NCI-H2171 treated with DMSO at 0.1 percent for 48 hours (cell line): ENCODE measurements at regions not wholly inside any gene's neighbourhood (a gene's known extent, or its start where the extent isn't known, plus 50 kb on each side); places are given as distances from the start of the nearest gene placed in this dataset.

ENCODE experiments used
- DNase-seq: peaks from one replicate; lab custom pipeline; 2025; lab: John Stamatoyannopoulos, UW

DNA sequence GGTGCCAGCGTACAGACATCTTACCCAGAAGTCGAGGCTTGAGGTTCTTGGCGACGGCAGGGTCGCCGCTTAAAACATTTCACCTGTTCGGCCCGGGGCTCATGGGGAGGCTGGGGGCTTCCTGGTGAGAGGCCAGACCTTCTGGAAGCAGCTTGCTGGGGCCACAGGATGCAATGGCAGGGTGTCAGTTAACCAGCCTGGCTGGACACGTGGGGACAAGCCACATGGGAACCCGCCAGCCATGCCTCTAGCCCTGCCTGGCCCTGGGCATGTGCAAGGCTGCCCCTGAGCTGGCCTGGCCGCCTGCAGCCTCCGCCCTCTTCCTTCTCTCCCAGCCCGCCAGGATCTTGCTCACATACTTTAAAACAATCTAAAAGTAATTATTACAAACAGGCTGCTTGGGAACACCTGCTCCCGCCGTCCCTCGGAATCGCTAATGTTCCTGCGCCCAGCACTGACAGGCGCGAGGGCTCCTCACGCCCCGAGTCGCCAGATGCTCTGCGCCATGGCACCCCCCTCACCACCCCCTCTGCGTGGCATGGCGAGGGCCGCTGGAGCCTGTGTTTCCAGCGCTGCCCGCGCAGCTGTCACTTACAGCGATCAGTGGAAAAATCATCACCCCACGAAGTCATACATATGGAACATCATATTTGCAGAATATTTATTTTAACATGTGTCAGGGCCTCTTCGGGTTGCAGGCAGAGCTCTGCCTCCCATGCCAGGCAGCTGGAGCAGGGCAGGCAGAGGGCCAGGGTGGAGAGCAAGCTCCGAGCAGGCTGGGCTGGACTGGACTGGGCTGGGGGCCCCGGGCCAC, 188.7 kb upstream of the GSE1 start:
- DNase-seq = peak; percentile 68

- DNase-seq = peak; percentile 54
These were observed 188.0 kb upstream of the GSE1 start for GRCh38 chr16:85425074-85425662.

DNA sequence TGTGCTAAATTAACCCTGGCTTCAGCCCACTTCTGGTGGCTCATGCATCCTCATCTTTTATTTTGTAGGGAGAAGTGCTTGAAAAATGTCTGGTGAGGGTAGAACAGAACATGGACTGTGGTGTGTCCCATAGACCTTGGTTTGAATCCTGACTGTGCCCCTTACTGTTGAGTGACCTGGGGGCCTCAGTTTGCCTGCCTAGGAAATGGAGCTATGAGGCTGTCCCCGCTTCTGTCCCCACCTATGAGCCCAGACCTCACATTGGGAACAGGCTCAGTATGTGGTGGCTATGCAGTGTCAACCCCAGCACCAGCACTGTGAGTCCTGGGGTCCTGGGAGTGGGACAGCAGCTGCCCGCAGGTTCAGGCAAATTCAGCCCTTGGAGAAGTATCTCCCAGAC, 186.3 kb upstream of the GSE1 start:
- no peak for DNase-seq

DNA sequence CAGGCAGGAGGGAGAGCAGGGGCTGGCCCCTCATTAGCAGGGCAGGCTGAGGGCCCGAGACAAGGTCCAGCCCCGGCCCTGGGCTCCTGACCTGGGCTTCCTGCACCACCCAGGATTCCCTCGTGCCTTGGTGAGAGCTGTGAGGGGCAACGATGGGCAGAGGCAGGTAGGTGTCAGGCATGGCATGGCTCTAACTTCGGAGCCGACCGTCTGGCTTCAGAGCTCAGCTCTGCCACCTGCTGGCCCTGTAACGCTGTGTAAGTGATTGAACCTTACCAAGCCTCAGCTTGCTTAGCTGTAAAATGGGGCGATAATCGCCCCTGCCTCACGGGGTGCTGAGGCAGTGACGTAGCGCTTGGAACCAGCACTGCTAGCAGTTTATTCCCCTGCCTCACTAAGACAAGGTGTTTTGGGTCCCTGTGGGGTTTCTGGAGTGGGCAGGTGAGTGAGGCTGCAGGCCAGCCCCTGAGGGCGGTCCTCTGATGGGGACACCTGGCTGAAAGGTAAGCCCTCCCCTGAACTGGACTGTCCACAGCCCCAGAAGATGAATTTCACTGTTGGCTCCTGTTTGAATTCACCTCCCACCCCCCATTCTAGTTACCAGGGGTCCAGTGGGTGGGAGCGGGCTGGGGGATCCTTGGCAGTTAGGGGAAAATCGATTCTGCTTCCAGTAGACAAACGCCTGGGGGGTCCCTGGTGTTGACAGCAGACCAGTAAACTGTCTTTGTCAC, 184.8 kb upstream of the GSE1 start:
- DNase-seq = peak; percentile 44

GRCh38 chr16:85428899-85429775, 184.0 kb upstream of the GSE1 start:
- no peak for DNase-seq

DNA sequence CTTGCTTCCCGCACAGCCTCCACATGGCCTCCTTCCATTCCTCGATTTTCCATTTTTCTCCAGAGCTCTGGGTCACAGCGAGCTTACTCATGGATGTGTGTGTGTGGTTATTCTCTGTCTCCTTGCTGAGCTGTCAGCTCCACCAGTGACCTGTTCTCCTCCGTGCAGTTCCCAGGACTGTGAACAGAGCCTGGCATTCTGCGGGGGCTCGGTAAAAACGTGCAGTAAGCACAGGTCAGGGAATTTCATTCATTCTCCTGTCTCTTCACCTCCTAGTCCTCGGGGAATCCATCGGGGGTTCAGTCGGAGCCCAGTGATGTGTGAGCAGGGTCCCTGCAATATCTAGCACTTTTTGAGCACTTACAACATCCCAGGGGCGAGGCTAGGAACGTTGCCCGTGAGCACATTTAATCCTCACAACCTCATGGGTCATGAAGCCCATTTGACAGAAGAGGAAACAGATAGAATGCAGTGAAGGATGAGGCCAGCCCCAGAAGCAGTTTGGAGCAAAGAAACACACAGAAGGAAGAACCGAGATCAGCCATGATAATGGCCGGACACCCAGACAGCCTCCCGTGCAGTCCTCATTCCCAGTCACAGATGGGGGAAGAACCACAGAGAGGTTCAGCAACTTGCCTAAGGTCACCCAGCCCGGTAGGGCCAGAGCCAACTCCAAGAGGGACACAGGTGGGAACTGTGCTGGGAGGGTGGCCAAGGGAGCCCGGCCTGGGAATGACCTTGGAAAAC, 183.2 kb upstream of the GSE1 start:
- no peak for DNase-seq

- no peak for DNase-seq
These were observed 182.3 kb upstream of the GSE1 start for GRCh38 chr16:85430523-85431421.

DNA sequence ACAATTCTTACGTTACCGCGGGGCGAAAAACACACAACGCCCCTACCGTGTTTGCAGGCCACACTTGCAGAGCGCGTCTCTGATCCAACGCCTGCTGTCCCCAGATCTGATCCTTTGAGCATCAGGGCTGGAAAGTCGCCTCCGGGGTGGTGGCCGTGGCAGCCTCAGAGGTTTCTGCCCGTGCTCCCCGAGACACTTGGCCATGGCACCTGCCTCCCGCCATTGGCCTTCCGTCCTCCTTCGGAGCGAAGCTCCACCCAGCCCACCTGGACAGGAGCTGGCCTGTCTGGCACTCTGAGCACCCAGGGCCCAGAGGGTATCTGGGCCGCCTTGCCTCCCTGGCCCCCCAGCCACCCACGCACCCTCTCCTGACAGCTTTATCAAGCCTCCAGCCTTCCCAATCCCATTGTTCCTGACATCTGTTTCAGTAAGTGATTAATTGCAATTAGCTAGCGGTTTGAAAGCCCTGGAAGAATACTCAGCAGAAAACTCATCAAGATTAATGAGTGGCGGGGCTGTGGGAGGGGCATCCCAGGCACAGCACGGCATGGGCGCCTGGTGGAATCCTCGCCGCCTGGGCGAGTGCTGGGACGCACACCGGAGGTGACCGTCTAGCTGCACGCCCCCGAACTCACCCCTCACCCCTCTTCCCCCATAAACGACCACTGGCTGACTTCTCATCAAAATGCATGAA, 181.5 kb upstream of the GSE1 start:
- peak; percentile 49 for DNase-seq

DNA sequence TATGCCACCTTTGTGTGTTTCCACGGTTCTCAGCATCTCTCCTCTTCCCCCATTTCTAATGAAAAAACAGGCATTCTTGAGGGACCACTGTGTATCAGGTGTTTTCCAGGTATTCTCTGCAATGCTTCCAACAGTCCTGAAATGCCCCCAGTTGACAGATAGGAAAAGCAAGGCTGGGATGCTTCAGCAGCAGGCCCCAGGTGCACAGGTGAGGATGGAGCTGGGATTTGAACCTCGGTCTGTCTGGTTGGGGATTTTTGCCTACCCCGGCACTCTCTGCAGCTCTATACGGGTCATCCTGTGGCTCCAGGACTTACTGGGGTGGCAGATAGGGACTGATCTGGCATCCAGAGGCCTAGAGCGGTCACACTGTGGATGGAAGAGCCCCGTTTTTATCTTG, 180.5 kb upstream of the GSE1 start:
- DNase-seq = no peak

DNA sequence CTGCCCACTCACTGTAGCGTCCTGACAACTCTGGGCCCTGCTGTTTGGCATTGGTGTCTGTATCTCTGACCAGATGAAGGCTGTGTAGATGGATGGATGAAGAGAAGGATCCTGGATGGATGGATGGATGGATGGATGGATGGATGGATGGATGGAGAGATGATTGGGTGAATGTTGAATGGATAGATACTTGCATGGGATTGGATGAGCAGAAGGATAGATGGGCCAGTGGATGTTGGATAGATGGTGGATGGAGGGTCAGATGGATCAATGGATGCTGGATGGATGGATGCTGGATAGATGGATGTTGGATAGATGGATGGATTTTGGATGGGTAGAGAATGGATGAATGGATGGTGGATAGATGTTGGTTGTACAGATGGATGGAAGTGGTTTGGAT, 179.6 kb upstream of the GSE1 start:
- DNase-seq = no peak

DNA sequence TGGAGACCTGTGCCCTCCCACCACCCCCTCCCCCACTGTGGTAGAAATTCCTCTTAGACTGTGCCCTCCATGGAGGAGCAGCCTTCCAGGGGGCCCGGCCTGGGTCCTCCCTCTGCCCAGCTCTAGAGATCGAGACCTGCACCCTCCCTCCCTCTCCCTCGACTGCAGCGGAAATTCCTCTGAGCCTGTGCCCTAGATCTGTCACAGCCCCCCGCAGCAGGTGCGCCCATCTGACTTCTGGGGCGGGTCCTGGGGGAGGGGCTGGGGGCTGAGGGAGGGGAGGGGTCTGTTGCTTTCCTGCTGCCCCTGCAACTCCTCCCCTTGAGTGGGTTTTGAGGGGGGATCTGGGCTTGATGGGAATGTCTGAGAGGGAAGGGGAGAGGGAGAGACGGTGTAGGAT, 177.8 kb upstream of the GSE1 start:
- DNase-seq = no peak

GRCh38 chr16:85435700-85436099, 177.4 kb upstream of the GSE1 start:
- no peak for DNase-seq

DNA sequence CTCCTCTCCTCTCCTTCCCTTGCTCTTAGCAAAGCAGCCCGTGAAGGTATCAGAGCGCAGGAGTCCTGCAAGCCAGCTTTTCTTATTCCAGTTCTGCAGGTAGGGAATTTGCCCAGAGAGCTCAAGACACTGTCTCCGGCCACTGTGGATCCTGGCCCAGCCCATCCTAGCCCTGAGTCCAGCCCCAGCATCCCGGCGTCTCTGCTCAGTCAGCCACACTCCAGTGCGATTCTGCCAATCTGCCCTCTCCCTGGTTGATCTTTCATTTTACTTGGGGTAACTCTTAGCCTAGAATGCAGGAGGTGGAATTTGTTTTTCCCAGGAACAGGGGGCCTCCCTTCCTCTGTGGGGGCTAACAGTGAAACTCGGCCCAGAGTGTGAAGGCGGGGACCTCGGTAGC, 176.9 kb upstream of the GSE1 start:
- DNase-seq = no peak

DNA sequence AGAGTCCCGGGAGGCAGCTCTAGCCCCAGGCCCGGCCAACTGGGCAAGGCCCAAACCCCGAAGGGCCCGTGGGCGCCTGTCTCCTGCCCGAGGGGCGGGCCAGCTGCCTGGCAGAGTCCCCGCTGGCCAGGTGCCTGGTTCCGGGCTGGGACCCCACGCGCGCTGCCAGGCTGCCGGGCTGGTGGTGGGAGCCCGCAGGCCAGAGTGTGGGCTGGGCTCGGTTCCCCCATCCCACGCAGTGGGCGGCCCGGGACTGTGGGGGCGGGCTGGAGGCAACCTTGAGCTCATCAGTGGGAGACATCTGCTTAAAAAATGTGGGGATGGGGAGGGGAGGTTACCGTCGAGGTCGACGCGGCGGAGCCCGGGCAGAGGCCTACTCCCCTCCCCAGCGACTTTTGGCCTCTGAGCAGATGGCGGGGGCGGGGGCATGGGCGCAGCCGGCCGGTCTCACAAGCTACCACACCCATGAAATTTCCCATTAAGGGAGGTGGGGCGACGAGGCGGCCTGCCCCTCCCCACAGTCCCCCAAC, 176.4 kb upstream of the GSE1 start:
- DNase-seq = peak; percentile 95

DNA sequence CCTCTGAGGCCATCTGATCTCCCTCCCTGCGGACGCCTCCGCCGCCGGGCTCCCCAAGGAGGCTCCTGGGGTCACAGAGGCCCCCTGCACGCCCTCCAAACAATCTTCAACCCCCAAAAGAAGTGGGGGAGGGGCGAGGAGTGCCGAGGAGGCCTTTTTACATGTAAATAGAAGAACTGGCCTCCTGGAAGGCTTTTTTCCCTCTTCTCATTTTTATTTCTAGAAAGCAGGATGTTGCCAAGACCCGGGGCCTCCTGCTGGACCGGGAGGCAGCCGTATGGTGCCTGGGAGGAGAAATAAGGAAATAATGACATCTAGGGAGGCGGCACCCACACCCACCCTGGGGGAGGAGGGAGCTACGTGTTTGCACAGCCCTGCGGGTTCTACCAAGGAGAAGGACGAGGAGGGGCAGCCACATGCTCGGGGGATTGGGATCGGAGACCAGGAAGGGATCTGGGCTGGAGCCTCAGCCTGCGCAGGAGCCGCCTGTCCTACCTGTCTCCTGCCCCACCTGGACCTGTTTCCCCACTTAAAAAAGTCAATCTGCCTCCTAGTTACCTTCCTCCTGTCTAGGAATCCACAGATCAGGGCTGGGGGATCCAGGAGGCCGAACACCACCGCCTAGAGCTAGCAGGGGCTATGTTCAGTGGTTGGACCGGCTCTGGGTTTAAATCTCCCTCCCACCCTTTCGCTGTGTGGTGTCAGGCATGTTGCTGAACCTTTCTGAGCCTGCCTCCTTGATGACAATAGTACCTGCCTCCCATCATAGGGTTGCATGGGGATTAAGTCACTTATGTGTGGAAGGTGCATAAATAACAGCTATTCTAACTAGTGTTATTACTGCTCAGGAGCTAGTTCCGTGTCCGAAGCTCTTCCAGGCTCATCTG, 175.7 kb upstream of the GSE1 start:
- peak; percentile 98 for DNase-seq

GRCh38 chr16:85438981-85439685, 174.0 kb upstream of the GSE1 start:
- DNase-seq = peak; percentile 87

DNA sequence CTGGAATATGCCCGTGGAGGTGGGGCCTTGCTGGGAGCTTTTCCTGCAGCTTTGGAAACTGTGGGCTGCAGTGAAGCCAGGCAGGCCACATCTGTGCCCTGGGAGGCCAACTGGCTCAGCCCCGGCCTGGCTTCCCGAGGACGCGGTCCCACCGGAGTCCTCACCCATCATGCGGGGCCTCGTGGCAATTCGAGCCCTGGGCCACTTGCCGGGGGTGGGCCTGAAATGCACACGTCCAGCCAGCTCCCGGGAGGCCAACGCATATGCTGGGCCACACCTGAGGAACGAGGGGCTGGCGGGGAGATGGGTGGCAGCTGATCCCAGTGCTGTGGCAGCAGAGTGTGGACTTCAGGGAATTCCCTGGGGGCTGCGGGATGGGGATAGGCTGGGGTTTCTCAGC, 172.4 kb upstream of the GSE1 start:
- no peak for DNase-seq
